ENCODE measurements at regions not wholly inside any gene's neighbourhood (a gene's known extent, or its start where the extent isn't known, plus 50 kb on each side); places are given as distances from the start of the nearest gene placed in this dataset.

DNA sequence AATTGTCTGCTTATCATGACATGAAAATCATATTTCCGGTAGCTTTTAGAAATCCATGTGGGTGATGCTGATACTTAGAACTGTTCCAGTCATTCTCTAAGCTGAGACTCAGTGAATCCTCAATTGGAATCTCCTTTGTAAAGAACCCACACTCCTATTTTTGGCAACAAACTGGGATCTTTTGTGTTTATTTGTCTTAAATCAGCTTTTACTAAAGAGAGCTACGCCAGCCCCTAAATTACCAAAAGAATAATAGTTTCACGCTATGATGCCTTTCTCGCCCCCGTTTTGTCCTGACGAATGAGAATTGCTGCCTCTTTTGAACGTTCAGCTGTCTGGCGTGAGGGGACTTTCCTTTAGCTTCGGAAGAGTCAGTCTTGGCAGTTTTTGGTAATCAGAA lies 195.9 kb downstream of the SHOX start:
- TF ChIP-seq EZH2 (IDR thresholded peaks at IDR 0.05; ENCODE audit: borderline replicate concordance, low read depth, low read length, poor library complexity, severe bottlenecking): no peak
- TF ChIP-seq, protein P1, sequence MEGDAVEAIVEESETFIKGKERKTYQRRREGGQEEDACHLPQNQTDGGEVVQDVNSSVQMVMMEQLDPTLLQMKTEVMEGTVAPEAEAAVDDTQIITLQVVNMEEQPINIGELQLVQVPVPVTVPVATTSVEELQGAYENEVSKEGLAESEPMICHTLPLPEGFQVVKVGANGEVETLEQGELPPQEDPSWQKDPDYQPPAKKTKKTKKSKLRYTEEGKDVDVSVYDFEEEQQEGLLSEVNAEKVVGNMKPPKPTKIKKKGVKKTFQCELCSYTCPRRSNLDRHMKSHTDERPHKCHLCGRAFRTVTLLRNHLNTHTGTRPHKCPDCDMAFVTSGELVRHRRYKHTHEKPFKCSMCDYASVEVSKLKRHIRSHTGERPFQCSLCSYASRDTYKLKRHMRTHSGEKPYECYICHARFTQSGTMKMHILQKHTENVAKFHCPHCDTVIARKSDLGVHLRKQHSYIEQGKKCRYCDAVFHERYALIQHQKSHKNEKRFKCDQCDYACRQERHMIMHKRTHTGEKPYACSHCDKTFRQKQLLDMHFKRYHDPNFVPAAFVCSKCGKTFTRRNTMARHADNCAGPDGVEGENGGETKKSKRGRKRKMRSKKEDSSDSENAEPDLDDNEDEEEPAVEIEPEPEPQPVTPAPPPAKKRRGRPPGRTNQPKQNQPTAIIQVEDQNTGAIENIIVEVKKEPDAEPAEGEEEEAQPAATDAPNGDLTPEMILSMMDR (conservative IDR thresholded peaks at IDR 0.05; ENCODE audit: low read depth, low read length): no peak

Data from A673 (cell line).